RWPE2 (cell line): ENCODE measurements at regions not wholly inside any gene's neighbourhood (a gene's known extent, or its start where the extent isn't known, plus 50 kb on each side); places are given as distances from the start of the nearest gene placed in this dataset.

Experiments used
- ATAC-seq: fragments of 200-7000 bp; cut with Tn5 transposase; 3 replicates; pipeline ENCODE4 v1.9.1; 2021; ENCODE audit warnings: low read depth
- DNase-seq: peaks from one replicate; pipeline ENCODE4 v3.0.0-alpha.2; 2020; ENCODE audit warnings: low spot score
- H3K27ac ChIP-seq: fragments of 450-650 bp; 2 replicates; pipeline ENCODE4 v1.5.1; 2017; ENCODE audit warnings: mild to moderate bottlenecking; ENCODE audit not compliant: poor library complexity, severe bottlenecking
- H3K27me3 ChIP-seq: fragments of 250-450 bp; sonication (Bioruptor Pico); 2 replicates; pipeline ENCODE4 v1.5.1; 2021; ENCODE audit warnings: mild to moderate bottlenecking, moderate library complexity; ENCODE audit not compliant: insufficient read depth, poor library complexity, severe bottlenecking
- H3K36me3 ChIP-seq: fragments of 250-450 bp; sonication (Bioruptor Pico); 2 replicates; pipeline ENCODE4 v1.5.1; 2020; ENCODE audit warnings: low read depth, mild to moderate bottlenecking, moderate library complexity
- H3K4me1 ChIP-seq: fragments of 250-450 bp; sonication (Bioruptor Pico); 2 replicates; pipeline ENCODE4 v1.5.1; 2021; ENCODE audit warnings: mild to moderate bottlenecking, moderate library complexity; ENCODE audit not compliant: insufficient read depth, poor library complexity, severe bottlenecking
- H3K4me3 ChIP-seq: fragments of 250-450 bp; sonication (Bioruptor Pico); 2 replicates; pipeline ENCODE4 v1.5.1; 2021; ENCODE audit warnings: mild to moderate bottlenecking, moderate library complexity; ENCODE audit not compliant: severe bottlenecking
- H3K9me3 ChIP-seq: fragments of 250-450 bp; sonication (Bioruptor Pico); 2 replicates; pipeline ENCODE4 v1.5.1; 2021; ENCODE audit warnings: mild to moderate bottlenecking, moderate library complexity; ENCODE audit not compliant: severe bottlenecking
- TF ChIP-seq, protein P1 (sequence below): fragments of 450-650 bp; IDR thresholded peaks from one replicate; pipeline ENCODE4 v1.5.1; 2017; ENCODE audit warnings: mild to moderate bottlenecking, moderate library complexity; ENCODE audit not compliant: poor library complexity, severe bottlenecking

DNA sequence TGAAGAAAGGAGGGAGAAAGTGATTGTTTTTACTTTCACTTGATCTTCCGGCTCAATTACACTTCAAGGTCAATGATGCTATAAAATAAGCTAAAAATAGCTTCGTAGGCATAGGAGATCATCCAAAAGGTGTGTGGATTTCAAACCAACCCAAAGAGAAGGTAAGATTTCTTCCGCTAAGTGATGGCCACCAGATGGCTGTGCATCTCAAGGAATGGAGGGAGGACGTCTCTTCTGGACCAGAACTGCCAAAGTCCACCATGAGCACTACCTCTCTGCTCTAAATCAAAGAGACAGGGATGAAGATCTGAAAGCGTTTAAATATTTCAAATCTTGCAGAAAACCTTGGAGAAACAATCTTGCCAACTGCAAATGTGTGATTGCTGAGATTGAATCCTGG is 199.1 kb upstream of the ZPLD1 start:
- Histone ChIP-seq H3K36me3 (no peaks in the 10 kb centered on the region), H3K9me3 (no peaks in the 10 kb centered on the region), H3K27ac (no peak overlapping the region), H3K4me3 (no peak overlapping the region), H3K4me1 (no peaks in the 10 kb centered on the region), H3K27me3 (no peaks in the 10 kb centered on the region)
- no peak for DNase-seq
- TF ChIP-seq, protein P1, sequence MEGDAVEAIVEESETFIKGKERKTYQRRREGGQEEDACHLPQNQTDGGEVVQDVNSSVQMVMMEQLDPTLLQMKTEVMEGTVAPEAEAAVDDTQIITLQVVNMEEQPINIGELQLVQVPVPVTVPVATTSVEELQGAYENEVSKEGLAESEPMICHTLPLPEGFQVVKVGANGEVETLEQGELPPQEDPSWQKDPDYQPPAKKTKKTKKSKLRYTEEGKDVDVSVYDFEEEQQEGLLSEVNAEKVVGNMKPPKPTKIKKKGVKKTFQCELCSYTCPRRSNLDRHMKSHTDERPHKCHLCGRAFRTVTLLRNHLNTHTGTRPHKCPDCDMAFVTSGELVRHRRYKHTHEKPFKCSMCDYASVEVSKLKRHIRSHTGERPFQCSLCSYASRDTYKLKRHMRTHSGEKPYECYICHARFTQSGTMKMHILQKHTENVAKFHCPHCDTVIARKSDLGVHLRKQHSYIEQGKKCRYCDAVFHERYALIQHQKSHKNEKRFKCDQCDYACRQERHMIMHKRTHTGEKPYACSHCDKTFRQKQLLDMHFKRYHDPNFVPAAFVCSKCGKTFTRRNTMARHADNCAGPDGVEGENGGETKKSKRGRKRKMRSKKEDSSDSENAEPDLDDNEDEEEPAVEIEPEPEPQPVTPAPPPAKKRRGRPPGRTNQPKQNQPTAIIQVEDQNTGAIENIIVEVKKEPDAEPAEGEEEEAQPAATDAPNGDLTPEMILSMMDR = peak; percentile 79
- ATAC-seq = peak; percentile 57; the same call in 1 of the 3 replicates

DNA sequence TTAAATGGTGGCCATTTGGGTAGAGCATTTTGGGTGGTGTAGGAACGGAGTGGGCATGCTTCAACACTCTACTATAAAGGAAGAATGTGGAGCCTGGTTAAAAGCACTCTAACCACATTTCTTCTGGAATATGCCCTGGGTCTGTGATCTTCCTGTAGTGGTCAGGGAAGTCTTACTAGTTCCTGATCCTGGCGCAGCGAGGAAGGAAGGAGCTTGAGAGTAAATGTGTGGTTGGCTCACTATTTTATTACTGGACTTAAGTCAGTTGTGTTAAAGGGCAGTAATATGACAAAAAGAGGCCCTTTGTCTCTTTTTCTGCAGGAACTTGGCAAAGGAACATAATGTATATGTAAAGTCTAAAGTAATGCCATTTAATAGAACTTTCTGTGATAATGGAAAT is 197.6 kb upstream of the ZPLD1 start:
- H3K36me3 ChIP-seq = no peaks in the 10 kb centered on the region
- H3K4me3 ChIP-seq = no peak overlapping the region
- no peaks in the 10 kb centered on the region for H3K4me1 ChIP-seq
- TF ChIP-seq, protein P1 = no peak
- no peaks in the 10 kb centered on the region for H3K9me3 ChIP-seq
- no peak for DNase-seq
- ATAC-seq = no peak
- H3K27me3 ChIP-seq = no peaks in the 10 kb centered on the region
- H3K27ac ChIP-seq = no peak overlapping the region

DNA sequence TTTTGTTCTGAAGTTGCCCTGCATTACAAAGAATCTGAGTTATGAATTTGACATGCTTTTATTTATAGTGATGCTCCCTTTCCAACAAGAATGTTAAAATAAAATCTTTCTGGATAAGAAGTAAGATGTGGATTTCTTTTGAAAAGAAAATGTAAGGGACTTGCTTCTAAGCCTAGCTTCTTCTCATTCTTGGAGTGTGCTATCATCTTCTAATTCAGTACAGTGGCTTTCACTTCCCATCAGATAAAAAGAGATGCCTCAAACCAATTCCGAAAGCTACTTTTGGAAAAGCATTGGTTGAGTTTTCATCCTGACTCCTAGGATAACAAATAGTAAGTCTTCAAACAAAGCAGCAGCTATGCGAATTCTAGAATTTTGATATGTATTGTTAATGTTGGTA is 197.0 kb upstream of the ZPLD1 start:
- Histone ChIP-seq H3K4me1 (no peaks in the 10 kb centered on the region), H3K27me3 (no peaks in the 10 kb centered on the region), H3K27ac (no peak overlapping the region), H3K4me3 (no peak overlapping the region), H3K36me3 (no peaks in the 10 kb centered on the region), H3K9me3 (no peaks in the 10 kb centered on the region)
- ATAC-seq (no peak), DNase-seq (no peak)
- TF ChIP-seq, protein P1 = no peak

DNA sequence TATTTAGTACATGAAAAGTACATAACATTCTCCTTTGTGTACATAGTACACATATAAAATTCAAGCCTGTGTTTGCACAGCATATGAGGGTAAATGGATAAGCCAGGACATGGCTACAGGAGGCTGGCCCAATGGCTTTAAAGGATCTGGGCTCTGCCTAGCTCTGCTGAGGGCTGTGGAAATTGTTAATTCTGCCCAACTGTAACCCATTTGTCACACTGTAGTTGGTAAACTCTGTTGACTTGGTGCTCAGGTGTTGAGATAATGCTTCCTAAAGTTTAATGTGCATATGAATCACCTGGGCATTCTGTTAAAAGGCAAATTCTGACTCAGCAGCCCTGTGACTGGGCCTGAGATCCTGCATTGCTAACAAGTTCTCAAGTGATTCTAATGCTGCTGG is 196.5 kb upstream of the ZPLD1 start:
- no peaks in the 10 kb centered on the region for H3K27me3 ChIP-seq
- ATAC-seq = peak; percentile 88
- no peaks in the 10 kb centered on the region for H3K9me3 ChIP-seq
- H3K36me3 ChIP-seq = no peaks in the 10 kb centered on the region
- no peaks in the 10 kb centered on the region for H3K4me1 ChIP-seq
- no peak overlapping the region for H3K4me3 ChIP-seq
- DNase-seq = no peak
- TF ChIP-seq, protein P1 = no peak
- no peak overlapping the region for H3K27ac ChIP-seq

DNA sequence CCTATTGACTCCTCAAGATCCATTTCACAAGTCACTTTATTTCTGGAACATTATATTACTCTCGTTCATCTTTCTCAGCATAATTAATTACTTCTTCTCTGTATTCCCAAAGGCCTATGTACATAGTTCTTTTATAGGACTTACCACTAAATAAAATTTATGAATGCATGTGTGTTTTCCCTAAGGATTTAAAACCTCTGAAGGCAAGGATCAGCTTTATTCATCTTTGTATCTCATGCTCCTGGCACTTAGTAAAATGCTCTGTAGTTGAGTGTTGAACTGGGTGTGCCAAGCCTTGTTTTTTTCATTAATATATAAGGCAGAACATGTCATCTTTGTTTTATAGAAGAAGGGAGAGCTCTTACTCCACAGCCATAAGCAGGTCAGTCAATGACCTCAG is 194.1 kb upstream of the ZPLD1 start:
- ATAC-seq = no peak
- TF ChIP-seq, protein P1 = no peak

More for the DNA sequence above, 194.1 kb upstream of the ZPLD1 start:
- Histone ChIP-seq H3K27ac (no peak overlapping the region), H3K36me3 (no peaks in the 10 kb centered on the region), H3K4me3 (no peak overlapping the region), H3K9me3 (no peaks in the 10 kb centered on the region), H3K4me1 (no peaks in the 10 kb centered on the region), H3K27me3 (no peaks in the 10 kb centered on the region)
- DNase-seq = no peak
